T-helper 22 cell (primary cell): ENCODE measurements at regions not wholly inside any gene's neighbourhood (a gene's known extent, or its start where the extent isn't known, plus 50 kb on each side); places are given as distances from the start of the nearest gene placed in this dataset.
"Not testable (repeated sequence)": the region's sequence is repeated elsewhere in the genome, so short reads cannot be mapped to it uniquely, and the experiment has no call there.

Source experiments
- DNase-seq: peaks from one replicate; pipeline ENCODE4 v3.0.0-alpha.2; 2020; ENCODE audit warnings: low read depth

DNA sequence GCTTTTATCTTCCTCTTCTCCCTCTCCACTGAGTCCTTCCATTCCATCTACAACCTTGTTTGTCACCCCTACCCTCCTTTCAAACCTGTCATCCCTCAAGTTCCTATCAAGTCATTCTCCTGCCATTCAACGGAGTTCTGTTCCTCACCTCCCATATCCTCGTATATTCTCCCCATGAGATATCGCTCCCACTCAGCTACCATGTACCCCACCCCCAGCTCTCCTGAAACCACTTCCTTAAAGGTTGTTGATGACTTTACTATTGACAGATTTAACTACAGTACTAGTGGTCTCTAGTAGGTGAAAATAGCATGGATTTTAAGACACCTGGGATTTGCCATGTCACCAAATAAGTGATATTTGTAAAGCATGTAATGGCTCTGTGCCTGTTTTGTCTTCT lies 107.4 kb upstream of the BARHL2 start:
- no peak for DNase-seq

GRCh38 chr1:90823686-90824085 lies 106.6 kb upstream of the BARHL2 start:
- no peak for DNase-seq

DNA sequence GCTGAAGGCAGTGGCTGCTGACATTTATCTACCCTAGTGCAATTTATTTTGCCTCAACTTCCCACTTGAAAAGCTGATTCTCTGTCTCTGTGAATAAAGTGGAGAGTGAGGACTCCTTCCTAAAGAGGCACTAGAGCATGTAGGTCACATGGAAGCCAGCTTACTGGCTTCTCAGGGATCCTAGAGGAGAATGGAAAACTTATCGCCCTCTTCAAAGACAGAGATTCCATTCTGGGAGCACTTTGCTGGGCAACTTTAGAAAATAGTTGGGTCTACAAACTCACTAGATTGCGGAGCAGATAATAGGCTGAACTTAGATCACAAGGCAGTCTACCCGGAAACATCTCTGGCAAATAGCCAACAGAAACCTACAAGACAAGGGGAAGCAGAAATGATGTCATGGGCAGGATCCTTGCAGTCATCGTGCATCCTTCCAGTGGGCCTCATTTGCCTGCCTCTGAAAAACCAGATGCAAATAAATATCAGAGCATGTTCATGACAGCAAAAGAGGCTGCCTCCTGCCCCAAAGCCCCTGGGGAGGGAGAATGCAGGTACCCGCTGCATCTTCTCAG lies 104.8 kb upstream of the BARHL2 start:
- DNase-seq: no peak

GRCh38 chr1:90821152-90821787 lies 104.2 kb upstream of the BARHL2 start:
- no peak for DNase-seq

DNA sequence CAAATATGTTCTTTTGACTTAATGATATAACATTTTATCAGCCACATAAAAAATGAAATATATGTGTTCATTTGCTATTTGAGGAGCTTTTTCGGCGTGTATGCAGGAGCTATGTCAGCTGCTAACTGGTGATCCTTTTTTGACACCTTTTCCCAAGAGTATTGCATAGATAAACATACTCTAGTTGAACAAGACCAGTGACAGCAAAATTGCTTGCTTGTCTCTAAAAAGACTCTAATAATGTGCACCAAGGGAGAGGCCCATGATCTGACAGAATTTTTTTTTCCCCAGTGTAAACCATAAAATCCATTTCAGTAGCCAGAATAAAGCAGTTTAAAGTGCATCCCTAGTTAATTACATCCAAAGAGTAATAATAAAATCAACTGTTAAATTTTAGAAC lies 103.6 kb upstream of the BARHL2 start:
- DNase-seq: no peak

GRCh38 chr1:90817399-90817798 lies 100.3 kb upstream of the BARHL2 start:
- no peak for DNase-seq

GRCh38 chr1:90812237-90812636 lies 95.1 kb upstream of the BARHL2 start:
- DNase-seq: not testable (repeated sequence)

- DNase-seq: not testable (repeated sequence)
Observed at GRCh38 chr1:90811444-90811950, 94.4 kb upstream of the BARHL2 start.

DNA sequence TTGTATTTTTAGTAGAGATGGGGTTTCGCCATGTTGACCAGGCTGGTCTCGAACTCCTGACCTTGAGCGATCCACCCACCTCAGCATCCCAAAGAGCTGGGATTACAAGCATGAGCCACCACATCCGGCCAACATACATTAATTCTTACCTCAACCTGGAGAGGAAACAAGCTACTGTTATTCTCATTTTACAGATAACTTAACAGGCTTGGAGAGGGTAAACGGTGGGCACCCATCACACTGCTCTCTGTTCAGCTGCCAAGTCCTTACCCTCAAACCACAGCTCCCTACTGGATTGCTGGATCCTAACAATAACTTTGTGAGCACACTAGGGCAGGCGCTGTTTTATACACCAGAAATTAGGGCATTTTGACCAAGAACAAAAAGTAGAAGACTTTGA lies 93.6 kb upstream of the BARHL2 start:
- no peak for DNase-seq

GRCh38 chr1:90809996-90810395 lies 92.9 kb upstream of the BARHL2 start:
- no peak for DNase-seq

- no peak for DNase-seq
Observed at GRCh38 chr1:90809093-90809492, 92.0 kb upstream of the BARHL2 start.

- DNase-seq: no peak
Observed at GRCh38 chr1:90807329-90807728, 90.2 kb upstream of the BARHL2 start.

- DNase-seq: no peak
Observed at GRCh38 chr1:90802622-90803021, 85.5 kb upstream of the BARHL2 start.

DNA sequence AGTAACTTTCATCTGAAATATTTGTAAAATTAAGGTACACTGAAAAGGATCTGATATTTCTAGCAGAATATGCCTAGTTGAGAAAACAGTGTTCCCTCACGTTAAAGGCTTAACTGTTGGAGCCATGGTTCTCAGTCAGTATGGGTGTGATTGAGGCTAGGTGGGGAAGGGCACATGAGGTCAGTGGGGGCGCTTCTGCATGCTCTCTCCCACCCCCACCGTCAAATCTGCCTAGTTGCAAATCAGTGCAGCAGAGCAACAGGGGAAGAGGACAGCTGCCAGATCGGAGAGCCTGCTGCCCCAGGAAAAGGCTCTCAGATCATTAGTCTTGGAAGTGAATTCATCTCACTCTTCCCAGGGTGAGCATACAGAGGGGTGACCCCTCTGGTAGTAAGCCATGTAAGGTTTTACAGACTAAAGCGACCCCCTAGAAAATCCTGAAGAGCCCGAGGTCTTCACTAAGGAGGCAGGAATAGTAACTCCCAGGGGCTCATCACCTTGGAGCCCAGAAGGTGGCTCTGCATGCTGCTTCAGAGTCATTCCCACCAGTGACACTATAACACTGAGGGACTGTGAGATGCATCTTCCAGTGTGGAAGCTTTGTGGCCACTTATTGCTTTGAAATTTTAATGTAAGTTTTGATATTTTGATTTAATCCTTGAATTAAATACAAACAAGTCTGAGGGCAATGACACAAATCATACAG lies 83.1 kb upstream of the BARHL2 start:
- no peak for DNase-seq

DNA sequence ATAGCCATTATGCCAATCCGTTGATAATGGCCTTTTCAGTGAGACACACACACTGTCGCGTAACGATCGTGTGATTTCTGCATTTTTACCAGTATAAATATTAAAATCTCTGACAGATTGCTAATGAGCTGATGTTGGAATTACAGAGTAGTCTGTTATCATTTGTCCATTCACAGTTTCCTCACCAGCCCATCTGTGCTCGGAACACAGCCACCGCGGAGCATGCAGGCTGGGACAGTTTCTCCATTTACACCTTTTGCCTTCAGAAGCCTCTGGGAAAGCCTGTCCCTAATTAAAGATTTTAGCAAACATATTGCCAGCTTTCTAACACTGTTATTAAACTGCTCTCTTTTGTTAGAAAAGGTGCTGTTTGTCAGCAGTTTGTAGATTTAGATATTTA lies 82.2 kb upstream of the BARHL2 start:
- no peak for DNase-seq

GRCh38 chr1:90798883-90799282 lies 81.8 kb upstream of the BARHL2 start:
- DNase-seq: no peak

GRCh38 chr1:90798344-90798743 lies 81.2 kb upstream of the BARHL2 start:
- no peak for DNase-seq

DNA sequence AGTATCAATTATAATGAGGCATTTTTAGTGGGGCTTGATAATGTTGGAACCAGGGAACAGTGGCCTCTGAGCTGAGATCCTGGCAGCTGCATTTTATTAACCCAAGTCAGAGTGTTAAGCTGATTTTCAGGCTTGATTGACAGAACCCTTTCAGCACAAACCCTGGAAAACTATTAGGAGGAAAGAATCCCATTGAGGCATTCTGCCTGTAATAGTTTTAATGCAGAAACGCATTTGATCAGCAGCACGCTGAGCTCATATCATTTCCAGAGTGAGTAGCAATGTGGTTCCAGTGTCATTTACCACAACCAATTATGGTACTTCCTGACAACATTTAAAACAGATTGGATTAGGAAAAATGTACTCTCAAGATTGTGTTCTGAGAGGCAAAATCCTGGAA lies 78.3 kb upstream of the BARHL2 start:
- DNase-seq: no peak

DNA sequence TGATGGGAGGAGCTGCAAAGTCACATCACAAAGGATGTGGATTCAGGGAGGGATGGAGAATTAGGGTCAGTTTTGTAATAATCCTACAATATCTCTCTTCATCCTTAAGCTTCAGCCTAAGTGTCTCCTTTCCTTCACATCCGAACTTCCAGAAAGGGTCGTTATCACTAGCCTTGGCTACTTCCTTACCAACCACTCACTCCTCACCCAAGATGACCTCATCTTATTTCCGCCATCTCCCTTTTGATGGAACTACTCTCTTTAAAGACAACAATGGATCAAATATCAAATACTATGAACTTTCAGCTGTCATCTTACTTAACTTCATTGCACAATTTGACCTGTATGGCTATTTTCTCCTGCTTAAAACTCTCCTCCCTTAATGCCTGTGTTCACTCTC lies 69.6 kb upstream of the BARHL2 start:
- DNase-seq: no peak

DNA sequence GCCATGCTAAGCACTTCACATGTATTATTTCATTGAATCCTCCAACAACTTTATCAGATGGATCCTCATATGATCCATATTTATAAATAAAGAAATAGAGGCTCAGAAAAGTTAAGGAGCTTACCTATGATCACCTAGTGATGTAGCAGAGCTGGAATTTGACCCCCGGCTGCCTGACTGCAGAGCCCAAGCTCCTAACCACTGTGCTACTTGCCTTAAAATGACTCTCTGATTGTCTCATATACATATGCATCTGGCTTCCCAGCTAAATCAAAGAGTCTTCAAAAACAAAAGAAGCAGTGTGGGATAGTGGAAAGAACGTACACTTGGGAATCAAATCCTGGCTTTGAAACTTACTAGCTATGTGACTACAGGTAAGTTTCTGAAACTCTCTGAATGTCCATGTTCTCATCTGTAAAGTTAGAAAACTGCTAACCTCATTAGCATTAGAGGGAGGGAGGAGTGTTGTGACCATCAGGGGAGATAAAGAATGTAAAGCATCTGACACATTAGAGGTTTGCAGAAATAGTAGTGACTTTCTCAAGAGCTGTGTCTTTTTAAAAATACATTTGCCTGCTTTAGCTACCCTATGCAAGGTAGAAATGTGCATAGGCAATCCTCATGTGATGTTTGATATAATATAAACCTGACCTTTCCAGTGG lies 67.2 kb upstream of the BARHL2 start:
- DNase-seq: no peak

GRCh38 chr1:90783181-90783580 lies 66.1 kb upstream of the BARHL2 start:
- no peak for DNase-seq

DNA sequence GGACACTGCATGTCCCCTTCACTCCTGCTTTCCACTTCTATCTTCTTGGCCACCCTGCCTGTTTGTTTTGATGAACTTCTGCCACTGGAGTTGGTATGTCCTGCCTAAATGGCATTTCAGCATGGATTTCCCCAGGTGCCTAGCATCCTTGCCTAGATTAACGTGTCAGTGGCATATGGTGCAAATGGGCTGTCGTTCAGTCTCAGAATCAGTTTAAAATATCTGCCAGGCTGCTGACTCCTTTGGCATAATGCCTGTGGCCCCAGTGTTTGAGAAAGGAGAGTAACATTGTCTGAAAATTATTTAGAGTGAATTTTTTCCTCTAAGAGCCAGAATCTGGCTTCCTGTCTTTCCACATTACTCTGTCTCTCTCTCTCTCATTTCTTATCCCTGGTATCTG lies 64.9 kb upstream of the BARHL2 start:
- DNase-seq: no peak

DNA sequence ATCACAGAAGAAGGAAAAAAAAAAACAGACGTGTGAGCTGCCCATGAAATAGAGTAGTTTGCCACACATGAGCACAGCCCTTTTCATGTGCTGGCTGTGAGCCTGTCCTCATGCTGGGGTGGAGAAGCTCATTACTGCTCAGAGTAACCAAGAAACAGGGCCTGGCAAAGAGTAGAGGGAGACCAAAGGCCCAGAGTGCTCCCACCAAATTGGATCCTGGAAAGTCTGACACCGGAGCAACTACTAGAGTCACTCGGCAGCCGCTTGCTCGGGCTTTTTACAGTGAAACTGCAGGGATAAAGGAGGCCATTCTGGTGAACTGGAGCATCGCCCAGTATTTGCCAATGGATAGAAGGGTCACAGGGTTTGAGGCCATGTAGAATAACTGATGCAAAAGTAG lies 64.4 kb upstream of the BARHL2 start:
- no peak for DNase-seq
